Prostate gland (tissue), 2 donors: ENCODE measurements at regions not wholly inside any gene's neighbourhood (a gene's known extent, or its start where the extent isn't known, plus 50 kb on each side); places are given as distances from the start of the nearest gene placed in this dataset.

Experiments
- DNase-seq: peaks from one replicate; pipeline ENCODE4 v3.0.0-alpha.2; 2019; ENCODE audit warnings: low spot score
- H3K27ac ChIP-seq, 2 donors: fragments of 200-600 bp; sonication (generic); 2 replicates each; pipeline ENCODE4 v1.5.1; 2017 to 2019
- H3K27me3 ChIP-seq: fragments of 200-600 bp; sonication (generic); replicated peaks from 2 replicates; pipeline ENCODE4 v1.5.1; 2019; ENCODE audit not compliant: insufficient read depth
- H3K36me3 ChIP-seq, 2 donors: fragments of 200-600 bp; sonication (generic); 1 replicate in 1 of 2; 2 replicates in 1 of 2; pipeline versions ENCODE4 v1.5.1 to v1.8.1; 2017 to 2019
- H3K4me1 ChIP-seq: fragments of 200-600 bp; sonication (generic); replicated peaks from 2 replicates; pipeline ENCODE4 v1.5.1; 2019
- H3K4me3 ChIP-seq, 2 donors: fragments of 200-600 bp; sonication (generic); 2 replicates each; pipeline ENCODE4 v1.5.1; 2017 to 2019
- H3K9me3 ChIP-seq: fragments of 200-600 bp; sonication (generic); 2 replicates; pipeline ENCODE4 v1.5.1; 2017
- POLR2A ChIP-seq: fragments of 450-650 bp; IDR thresholded peaks from one replicate; pipeline ENCODE4 v1.6.1; 2016; ENCODE audit warnings: antibody characterized with exemption, mild to moderate bottlenecking
- POLR2AphosphoS5 ChIP-seq: sonication (generic); formaldehyde crosslinking; IDR thresholded peaks from one replicate; pipeline ENCODE4 v1.6.1; 2017; ENCODE audit warnings: antibody characterized with exemption
- WGBS: methylation state at CpG from one replicate; pipeline ENCODE4 v1.1.5; 2018; 5-methylcytosine and 5-hydroxymethylcytosine counted together
- intact Hi-C: fragments of 100-400 bp; cut with DNase I; formaldehyde crosslinking; loops from one replicate; pipeline ENCODE4 v1.14.2; 2022
- TF ChIP-seq, protein P1 (sequence below), 4 experiments: fragments of 200-600 bp in 2 of 4; fragments of 450-650 bp in 2 of 4; sonication (generic) in 2 of 4; IDR thresholded peaks; 1 replicate in 3 of 4; 2 replicates in 1 of 4; pipeline ENCODE4 v1.5.1; 2016 to 2019; ENCODE audit warnings: antibody characterized with exemption in 4 of 4, mild to moderate bottlenecking in 2 of 4, moderate library complexity in 2 of 4

GRCh38 chr5:120808135-120808534, 344.0 kb downstream of the PRR16 start:
- no peaks in the 10 kb centered on the region for H3K36me3 ChIP-seq
- TF ChIP-seq POLR2AphosphoS5 = no peak
- TF ChIP-seq, protein P1, sequence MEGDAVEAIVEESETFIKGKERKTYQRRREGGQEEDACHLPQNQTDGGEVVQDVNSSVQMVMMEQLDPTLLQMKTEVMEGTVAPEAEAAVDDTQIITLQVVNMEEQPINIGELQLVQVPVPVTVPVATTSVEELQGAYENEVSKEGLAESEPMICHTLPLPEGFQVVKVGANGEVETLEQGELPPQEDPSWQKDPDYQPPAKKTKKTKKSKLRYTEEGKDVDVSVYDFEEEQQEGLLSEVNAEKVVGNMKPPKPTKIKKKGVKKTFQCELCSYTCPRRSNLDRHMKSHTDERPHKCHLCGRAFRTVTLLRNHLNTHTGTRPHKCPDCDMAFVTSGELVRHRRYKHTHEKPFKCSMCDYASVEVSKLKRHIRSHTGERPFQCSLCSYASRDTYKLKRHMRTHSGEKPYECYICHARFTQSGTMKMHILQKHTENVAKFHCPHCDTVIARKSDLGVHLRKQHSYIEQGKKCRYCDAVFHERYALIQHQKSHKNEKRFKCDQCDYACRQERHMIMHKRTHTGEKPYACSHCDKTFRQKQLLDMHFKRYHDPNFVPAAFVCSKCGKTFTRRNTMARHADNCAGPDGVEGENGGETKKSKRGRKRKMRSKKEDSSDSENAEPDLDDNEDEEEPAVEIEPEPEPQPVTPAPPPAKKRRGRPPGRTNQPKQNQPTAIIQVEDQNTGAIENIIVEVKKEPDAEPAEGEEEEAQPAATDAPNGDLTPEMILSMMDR (IDR thresholded peaks at IDR 0.05) = no peak
- no peak for TF ChIP-seq POLR2A
- no peaks in the 10 kb centered on the region for H3K4me1 ChIP-seq
- H3K27ac ChIP-seq = no peak overlapping the region
- H3K27me3 ChIP-seq = no peaks in the 10 kb centered on the region
- no peak for DNase-seq
- intact Hi-C loops = loop anchor here (10.0 kb wide), 1 partner anchor 863 kb away; no protein-coding TSS in a partner anchor
- no peak overlapping the region for H3K4me3 ChIP-seq
- no peaks in the 10 kb centered on the region for H3K9me3 ChIP-seq

DNA sequence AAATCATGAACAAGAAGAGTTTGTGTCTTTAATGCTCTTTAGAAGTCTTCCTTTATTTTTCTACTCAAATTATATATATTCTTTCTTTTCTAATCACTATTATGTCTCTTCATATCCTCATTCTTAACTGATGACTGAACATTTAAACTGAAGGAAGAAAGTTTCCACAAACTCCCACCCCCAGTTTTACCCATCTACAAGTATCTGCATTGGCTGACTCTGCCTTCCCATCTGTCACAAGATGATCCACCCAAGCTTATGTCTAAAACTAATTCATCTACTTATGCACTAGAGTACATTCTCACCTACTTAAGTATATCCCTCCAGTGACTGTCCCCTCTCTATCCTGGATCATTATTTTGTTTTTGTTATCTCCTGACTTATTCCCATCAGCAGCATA, 344.5 kb downstream of the PRR16 start:
- no peak for DNase-seq
- no peak for TF ChIP-seq POLR2A
- TF ChIP-seq, protein P1 (IDR thresholded peaks at IDR 0.05) = no peak
- no peak for TF ChIP-seq POLR2AphosphoS5
- no peaks in the 10 kb centered on the region for H3K36me3 ChIP-seq
- H3K4me1 ChIP-seq = no peaks in the 10 kb centered on the region
- intact Hi-C loops = loop anchor here (10.0 kb wide), 1 partner anchor 864 kb away; no protein-coding TSS in a partner anchor
- H3K4me3 ChIP-seq = no peak overlapping the region
- H3K27me3 ChIP-seq = no peaks in the 10 kb centered on the region
- H3K9me3 ChIP-seq = no peaks in the 10 kb centered on the region
- no peak overlapping the region for H3K27ac ChIP-seq

- no peak for TF ChIP-seq POLR2AphosphoS5
- TF ChIP-seq, protein P1 (IDR thresholded peaks at IDR 0.05) = no peak
- no peak for TF ChIP-seq POLR2A
- intact Hi-C loops = no loop called here
- Histone ChIP-seq H3K9me3 (no peaks in the 10 kb centered on the region), H3K36me3 (no peaks in the 10 kb centered on the region), H3K27ac (no peak overlapping the region), H3K27me3 (no peaks in the 10 kb centered on the region), H3K4me1 (no peaks in the 10 kb centered on the region), H3K4me3 (no peak overlapping the region)
- no peak for DNase-seq
- WGBS = 91% methylated on average over 2 of the region's 2 CpGs
These were observed 349.5 kb downstream of the PRR16 start for GRCh38 chr5:120813551-120813950.

GRCh38 chr5:120817044-120817985, 353.2 kb downstream of the PRR16 start:
- H3K36me3 ChIP-seq = no peaks in the 10 kb centered on the region
- no peaks in the 10 kb centered on the region for H3K27me3 ChIP-seq
- intact Hi-C loops = no loop called here
- no peaks in the 10 kb centered on the region for H3K9me3 ChIP-seq
- 92% methylated on average over 12 of the region's 12 CpGs for WGBS
- no peak for DNase-seq
- no peak overlapping the region for H3K4me3 ChIP-seq
- TF ChIP-seq, protein P1 (IDR thresholded peaks at IDR 0.05) = no peak
- H3K27ac ChIP-seq = no peak overlapping the region
- H3K4me1 ChIP-seq = no peaks in the 10 kb centered on the region

DNA sequence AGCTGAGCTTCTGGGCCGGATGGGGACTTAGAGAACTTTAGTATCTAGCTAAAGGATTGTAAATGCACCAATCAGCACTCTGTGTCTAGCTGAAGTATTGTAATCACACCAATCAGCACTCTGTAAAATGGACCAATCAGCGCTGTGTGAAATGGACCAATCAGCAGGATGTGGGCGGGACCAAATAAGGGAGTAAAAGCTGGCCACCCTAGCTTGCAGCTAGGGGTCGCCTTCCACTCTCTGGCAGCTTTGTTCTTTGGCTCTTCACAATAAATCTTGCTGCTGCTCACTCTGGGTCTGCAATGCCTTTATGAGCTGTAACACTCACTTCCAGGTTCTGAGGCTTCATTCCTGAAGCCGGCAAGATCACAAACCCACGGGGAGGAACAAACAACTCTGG, 354.0 kb downstream of the PRR16 start:
- Histone ChIP-seq H3K36me3 (no peaks in the 10 kb centered on the region), H3K4me3 (no peak overlapping the region), H3K9me3 (no peaks in the 10 kb centered on the region), H3K4me1 (no peaks in the 10 kb centered on the region), H3K27me3 (no peaks in the 10 kb centered on the region), H3K27ac (no peak overlapping the region)
- intact Hi-C loops = no loop called here
- TF ChIP-seq, protein P1 (IDR thresholded peaks at IDR 0.05) = no peak
- TF ChIP-seq POLR2AphosphoS5 (no peak), POLR2A (no peak)
- 80% methylated on average over 6 of the region's 6 CpGs for WGBS
- DNase-seq = no peak
